Vagina (tissue), 2 donors: ENCODE measurements at regions not wholly inside any gene's neighbourhood (a gene's known extent, or its start where the extent isn't known, plus 50 kb on each side); places are given as distances from the start of the nearest gene placed in this dataset.
"Not testable (repeated sequence)": the region's sequence is repeated elsewhere in the genome, so short reads cannot be mapped to it uniquely, and the experiment has no call there.

ENCODE experiments used
- POLR2AphosphoS5 ChIP-seq, 2 donors: sonication (generic); formaldehyde crosslinking; IDR thresholded peaks; one replicate each; pipeline ENCODE4 v1.9.0; 2017; ENCODE audit warnings: antibody characterized with exemption in 2 of 2, mild to moderate bottlenecking in 2 of 2, low read depth in 1 of 2; ENCODE audit not compliant: insufficient read depth in 1 of 2
- TF ChIP-seq, protein P1 (sequence below), 3 experiments: fragments of 450-650 bp in 2 of 3; fragments of 200-600 bp in 1 of 3; sonication (generic) in 1 of 3; IDR thresholded peaks; one replicate each; pipeline ENCODE4 v1.5.1; 2017 to 2019; ENCODE audit warnings: antibody characterized with exemption in 3 of 3, mild to moderate bottlenecking in 2 of 3, moderate library complexity in 2 of 3

DNA sequence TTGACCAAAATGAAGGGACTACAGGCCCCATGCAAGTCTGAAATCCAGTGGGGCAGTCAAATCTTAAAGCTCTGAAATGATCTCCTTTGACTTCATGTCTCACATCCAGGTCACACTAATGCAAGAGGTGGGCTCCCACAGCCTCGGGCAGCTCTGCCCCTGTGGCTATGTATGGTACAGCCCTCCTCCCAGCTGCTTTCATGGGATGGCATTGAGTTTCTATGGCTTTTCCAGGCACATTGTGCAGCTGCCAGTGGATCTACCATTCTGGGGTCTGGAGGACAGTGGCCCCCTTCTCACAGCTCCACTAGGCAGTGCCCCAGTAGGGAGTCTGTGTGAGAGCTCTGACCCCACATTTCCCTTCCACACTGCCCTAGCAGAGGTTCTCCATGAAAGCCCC, 107.0 kb upstream of the FRMD1 start:
- TF ChIP-seq, protein P1, sequence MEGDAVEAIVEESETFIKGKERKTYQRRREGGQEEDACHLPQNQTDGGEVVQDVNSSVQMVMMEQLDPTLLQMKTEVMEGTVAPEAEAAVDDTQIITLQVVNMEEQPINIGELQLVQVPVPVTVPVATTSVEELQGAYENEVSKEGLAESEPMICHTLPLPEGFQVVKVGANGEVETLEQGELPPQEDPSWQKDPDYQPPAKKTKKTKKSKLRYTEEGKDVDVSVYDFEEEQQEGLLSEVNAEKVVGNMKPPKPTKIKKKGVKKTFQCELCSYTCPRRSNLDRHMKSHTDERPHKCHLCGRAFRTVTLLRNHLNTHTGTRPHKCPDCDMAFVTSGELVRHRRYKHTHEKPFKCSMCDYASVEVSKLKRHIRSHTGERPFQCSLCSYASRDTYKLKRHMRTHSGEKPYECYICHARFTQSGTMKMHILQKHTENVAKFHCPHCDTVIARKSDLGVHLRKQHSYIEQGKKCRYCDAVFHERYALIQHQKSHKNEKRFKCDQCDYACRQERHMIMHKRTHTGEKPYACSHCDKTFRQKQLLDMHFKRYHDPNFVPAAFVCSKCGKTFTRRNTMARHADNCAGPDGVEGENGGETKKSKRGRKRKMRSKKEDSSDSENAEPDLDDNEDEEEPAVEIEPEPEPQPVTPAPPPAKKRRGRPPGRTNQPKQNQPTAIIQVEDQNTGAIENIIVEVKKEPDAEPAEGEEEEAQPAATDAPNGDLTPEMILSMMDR (IDR thresholded peaks at IDR 0.05) = not testable (repeated sequence)
- not testable (repeated sequence) for TF ChIP-seq POLR2AphosphoS5 (IDR thresholded peaks at IDR 0.05; ENCODE audit: insufficient read depth in 1 of 2, low read depth in 1 of 2)
